ENCODE measurements at regions not wholly inside any gene's neighbourhood (a gene's known extent, or its start where the extent isn't known, plus 50 kb on each side); places are given as distances from the start of the nearest gene placed in this dataset.

DNA sequence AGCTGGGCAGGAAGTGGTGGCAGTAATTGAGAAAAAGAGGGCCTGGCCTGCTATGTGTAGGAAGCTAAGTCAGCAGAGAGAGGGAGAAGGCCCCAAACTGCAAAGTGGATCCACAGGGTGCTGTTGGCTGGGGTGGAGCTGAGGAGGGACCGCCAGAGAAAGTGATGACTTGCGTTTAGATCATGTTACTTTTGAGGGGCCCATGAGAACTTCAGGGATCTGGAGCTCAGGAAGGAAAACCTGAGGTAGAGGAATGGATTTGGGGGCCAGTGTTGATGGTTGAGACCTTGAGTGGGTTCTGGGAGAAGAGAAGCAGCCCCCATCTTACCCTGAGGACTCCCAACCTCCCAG is 155.5 kb downstream of the MRPL14 start (continued):
- TF ChIP-seq POLR2H (tag; IDR thresholded peaks at IDR 0.05; ENCODE audit: low read depth) = no peak
- TF ChIP-seq, protein P1, sequence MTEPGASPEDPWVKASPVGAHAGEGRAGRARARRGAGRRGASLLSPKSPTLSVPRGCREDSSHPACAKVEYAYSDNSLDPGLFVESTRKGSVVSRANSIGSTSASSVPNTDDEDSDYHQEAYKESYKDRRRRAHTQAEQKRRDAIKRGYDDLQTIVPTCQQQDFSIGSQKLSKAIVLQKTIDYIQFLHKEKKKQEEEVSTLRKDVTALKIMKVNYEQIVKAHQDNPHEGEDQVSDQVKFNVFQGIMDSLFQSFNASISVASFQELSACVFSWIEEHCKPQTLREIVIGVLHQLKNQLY (CRISPR knock-in tag; conservative IDR thresholded peaks at IDR 0.05) = no peak
- no peak for TF ChIP-seq TAF15 (IDR thresholded peaks at IDR 0.05; ENCODE audit: low read depth, low read length)
- TF ChIP-seq ZNF347 (CRISPR knock-in tag; IDR thresholded peaks at IDR 0.05; ENCODE audit: low read depth) = no peak
- TF ChIP-seq, protein P2, sequence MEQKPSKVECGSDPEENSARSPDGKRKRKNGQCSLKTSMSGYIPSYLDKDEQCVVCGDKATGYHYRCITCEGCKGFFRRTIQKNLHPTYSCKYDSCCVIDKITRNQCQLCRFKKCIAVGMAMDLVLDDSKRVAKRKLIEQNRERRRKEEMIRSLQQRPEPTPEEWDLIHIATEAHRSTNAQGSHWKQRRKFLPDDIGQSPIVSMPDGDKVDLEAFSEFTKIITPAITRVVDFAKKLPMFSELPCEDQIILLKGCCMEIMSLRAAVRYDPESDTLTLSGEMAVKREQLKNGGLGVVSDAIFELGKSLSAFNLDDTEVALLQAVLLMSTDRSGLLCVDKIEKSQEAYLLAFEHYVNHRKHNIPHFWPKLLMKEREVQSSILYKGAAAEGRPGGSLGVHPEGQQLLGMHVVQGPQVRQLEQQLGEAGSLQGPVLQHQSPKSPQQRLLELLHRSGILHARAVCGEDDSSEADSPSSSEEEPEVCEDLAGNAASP (IDR thresholded peaks at IDR 0.05) = no peak
- no peak for TF ChIP-seq HDAC8 (tag; IDR thresholded peaks at IDR 0.05)
- no peak for TF ChIP-seq ATF1 (CRISPR knock-in tag; IDR thresholded peaks at IDR 0.05)
- no peak for TF ChIP-seq ATF1 (tag; IDR thresholded peaks at IDR 0.05)
- TF ChIP-seq RBM22 (IDR thresholded peaks at IDR 0.05; ENCODE audit: low read depth, low read length, poor library complexity, severe bottlenecking) = no peak
- TF ChIP-seq, protein P3, sequence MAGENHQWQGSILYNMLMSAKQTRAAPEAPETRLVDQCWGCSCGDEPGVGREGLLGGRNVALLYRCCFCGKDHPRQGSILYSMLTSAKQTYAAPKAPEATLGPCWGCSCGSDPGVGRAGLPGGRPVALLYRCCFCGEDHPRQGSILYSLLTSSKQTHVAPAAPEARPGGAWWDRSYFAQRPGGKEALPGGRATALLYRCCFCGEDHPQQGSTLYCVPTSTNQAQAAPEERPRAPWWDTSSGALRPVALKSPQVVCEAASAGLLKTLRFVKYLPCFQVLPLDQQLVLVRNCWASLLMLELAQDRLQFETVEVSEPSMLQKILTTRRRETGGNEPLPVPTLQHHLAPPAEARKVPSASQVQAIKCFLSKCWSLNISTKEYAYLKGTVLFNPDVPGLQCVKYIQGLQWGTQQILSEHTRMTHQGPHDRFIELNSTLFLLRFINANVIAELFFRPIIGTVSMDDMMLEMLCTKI (IDR thresholded peaks at IDR 0.05; ENCODE audit: partially characterized antibody) = no peak
- no peak; a peak in 2 of 4 replicates for TF ChIP-seq FOXK2 (conservative IDR thresholded peaks at IDR 0.05 in 1 of 2, IDR thresholded peaks at IDR 0.05 in 1 of 2; ENCODE audit: low read depth in 2 of 2)
- TF ChIP-seq, protein P4, sequence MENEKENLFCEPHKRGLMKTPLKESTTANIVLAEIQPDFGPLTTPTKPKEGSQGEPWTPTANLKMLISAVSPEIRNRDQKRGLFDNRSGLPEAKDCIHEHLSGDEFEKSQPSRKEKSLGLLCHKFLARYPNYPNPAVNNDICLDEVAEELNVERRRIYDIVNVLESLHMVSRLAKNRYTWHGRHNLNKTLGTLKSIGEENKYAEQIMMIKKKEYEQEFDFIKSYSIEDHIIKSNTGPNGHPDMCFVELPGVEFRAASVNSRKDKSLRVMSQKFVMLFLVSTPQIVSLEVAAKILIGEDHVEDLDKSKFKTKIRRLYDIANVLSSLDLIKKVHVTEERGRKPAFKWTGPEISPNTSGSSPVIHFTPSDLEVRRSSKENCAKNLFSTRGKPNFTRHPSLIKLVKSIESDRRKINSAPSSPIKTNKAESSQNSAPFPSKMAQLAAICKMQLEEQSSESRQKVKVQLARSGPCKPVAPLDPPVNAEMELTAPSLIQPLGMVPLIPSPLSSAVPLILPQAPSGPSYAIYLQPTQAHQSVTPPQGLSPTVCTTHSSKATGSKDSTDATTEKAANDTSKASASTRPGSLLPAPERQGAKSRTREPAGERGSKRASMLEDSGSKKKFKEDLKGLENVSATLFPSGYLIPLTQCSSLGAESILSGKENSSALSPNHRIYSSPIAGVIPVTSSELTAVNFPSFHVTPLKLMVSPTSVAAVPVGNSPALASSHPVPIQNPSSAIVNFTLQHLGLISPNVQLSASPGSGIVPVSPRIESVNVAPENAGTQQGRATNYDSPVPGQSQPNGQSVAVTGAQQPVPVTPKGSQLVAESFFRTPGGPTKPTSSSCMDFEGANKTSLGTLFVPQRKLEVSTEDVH (IDR thresholded peaks at IDR 0.05; ENCODE audit: low read depth, partially characterized antibody) = no peak
- no peak for TF ChIP-seq POU5F1 (IDR thresholded peaks at IDR 0.05; ENCODE audit: borderline replicate concordance, low read depth, low read length, partially characterized antibody)
- TF ChIP-seq NFE2 (IDR thresholded peaks at IDR 0.05; ENCODE audit: low read depth) = peak; percentile 33
- TF ChIP-seq TBP (optimal IDR thresholded peaks at IDR 0.05; ENCODE audit: low read depth, low read length) = no peak
- TF ChIP-seq, protein P5, sequence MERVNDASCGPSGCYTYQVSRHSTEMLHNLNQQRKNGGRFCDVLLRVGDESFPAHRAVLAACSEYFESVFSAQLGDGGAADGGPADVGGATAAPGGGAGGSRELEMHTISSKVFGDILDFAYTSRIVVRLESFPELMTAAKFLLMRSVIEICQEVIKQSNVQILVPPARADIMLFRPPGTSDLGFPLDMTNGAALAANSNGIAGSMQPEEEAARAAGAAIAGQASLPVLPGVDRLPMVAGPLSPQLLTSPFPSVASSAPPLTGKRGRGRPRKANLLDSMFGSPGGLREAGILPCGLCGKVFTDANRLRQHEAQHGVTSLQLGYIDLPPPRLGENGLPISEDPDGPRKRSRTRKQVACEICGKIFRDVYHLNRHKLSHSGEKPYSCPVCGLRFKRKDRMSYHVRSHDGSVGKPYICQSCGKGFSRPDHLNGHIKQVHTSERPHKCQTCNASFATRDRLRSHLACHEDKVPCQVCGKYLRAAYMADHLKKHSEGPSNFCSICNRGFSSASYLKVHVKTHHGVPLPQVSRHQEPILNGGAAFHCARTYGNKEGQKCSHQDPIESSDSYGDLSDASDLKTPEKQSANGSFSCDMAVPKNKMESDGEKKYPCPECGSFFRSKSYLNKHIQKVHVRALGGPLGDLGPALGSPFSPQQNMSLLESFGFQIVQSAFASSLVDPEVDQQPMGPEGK (CRISPR knock-in tag; IDR thresholded peaks at IDR 0.05; ENCODE audit: borderline replicate concordance) = no peak
- TF ChIP-seq NR3C1 (CRISPR knock-in tag; IDR thresholded peaks at IDR 0.05) = no peak
- no peak for TF ChIP-seq FOXM1 (IDR thresholded peaks at IDR 0.05; ENCODE audit: low read depth)
- TF ChIP-seq FOXM1 (CRISPR knock-in tag; IDR thresholded peaks at IDR 0.05; ENCODE audit: low read depth) = no peak
- no peak for TF ChIP-seq XRCC3 (IDR thresholded peaks at IDR 0.05)
- no peak for TF ChIP-seq ZNF778 (CRISPR knock-in tag; IDR thresholded peaks at IDR 0.05)
- TF ChIP-seq SLC30A9 (CRISPR knock-in tag; IDR thresholded peaks at IDR 0.05) = no peak

All from K562 (cell line).